ENCODE measurements at regions not wholly inside any gene's neighbourhood (a gene's known extent, or its start where the extent isn't known, plus 50 kb on each side); places are given as distances from the start of the nearest gene placed in this dataset.

GRCh38 chr4:100839712-100840111 is 321.9 kb upstream of the EMCN start:
- Histone ChIP-seq H3K36me3 (no peaks in the 10 kb centered on the region), H3K27ac (peak overlapping the region in 1 of 3 donors; percentile 30), H3K4me3 (no peak overlapping the region), H3K9me3 (no peaks in the 10 kb centered on the region), H3K4me1 (peaks cover 0 to 15% (median 3%) of the 10 kb centered on the region in 4 donors), H3K27me3 (no peaks in the 10 kb centered on the region)
- ATAC-seq (peak; percentile 94 to 98 (median 96)), DNase-seq (no peak)
- TF ChIP-seq POLR2A (IDR thresholded peaks at IDR 0.05) (no peak), CTCF (IDR thresholded peaks at IDR 0.05) (no peak)
- 39% methylated on average over 2 of the region's 2 CpGs for WGBS (ENCODE audit: insufficient coverage, low coverage, low lambda C conversion rate, missing lambda C conversion rate)
- intact Hi-C loops (cut with DNase I) = no loop called here

- no peaks in the 10 kb centered on the region for H3K27me3 ChIP-seq
- H3K9me3 ChIP-seq = no peaks in the 10 kb centered on the region
- intact Hi-C loops (cut with DNase I) = no loop called here
- DNase-seq = no peak
- H3K27ac ChIP-seq = no peak overlapping the region
- no peak for ATAC-seq
- no peaks in the 10 kb centered on the region for H3K36me3 ChIP-seq
- H3K4me1 ChIP-seq = peaks cover 0 to 20% (median 3%) of the 10 kb centered on the region in 4 donors
- no peak overlapping the region for H3K4me3 ChIP-seq
- TF ChIP-seq CTCF (IDR thresholded peaks at IDR 0.05) (no peak), POLR2A (IDR thresholded peaks at IDR 0.05) (no peak)
- WGBS (ENCODE audit: insufficient coverage, low coverage, low lambda C conversion rate, missing lambda C conversion rate) = 67% methylated on average over 1 of the region's 1 CpG
These were observed 320.5 kb upstream of the EMCN start for GRCh38 chr4:100838286-100838685.

- WGBS (ENCODE audit: insufficient coverage, low coverage, low lambda C conversion rate, missing lambda C conversion rate) = 67% methylated on average over 1 of the region's 1 CpG
- Histone ChIP-seq H3K36me3 (no peaks in the 10 kb centered on the region), H3K27me3 (no peaks in the 10 kb centered on the region), H3K27ac (no peak overlapping the region), H3K4me3 (no peak overlapping the region), H3K9me3 (no peaks in the 10 kb centered on the region), H3K4me1 (peaks cover 0 to 20% (median 3%) of the 10 kb centered on the region in 4 donors)
- TF ChIP-seq CTCF (IDR thresholded peaks at IDR 0.05) (no peak), POLR2A (IDR thresholded peaks at IDR 0.05) (no peak)
- peak in 1 of 4 donors; percentile 33 for ATAC-seq
- intact Hi-C loops (cut with DNase I) = no loop called here
- DNase-seq = no peak
These were observed 319.1 kb upstream of the EMCN start for GRCh38 chr4:100836929-100837328.

- ATAC-seq = peak in 1 of 4 donors; percentile 46
- no peak for TF ChIP-seq CTCF (IDR thresholded peaks at IDR 0.05)
- TF ChIP-seq POLR2A (IDR thresholded peaks at IDR 0.05) = no peak
- no peaks in the 10 kb centered on the region for H3K36me3 ChIP-seq
- no peaks in the 10 kb centered on the region for H3K9me3 ChIP-seq
- H3K4me3 ChIP-seq = no peak overlapping the region
- intact Hi-C loops (cut with DNase I) = no loop called here
- peaks cover 0 to 10% (median 0%) of the 10 kb centered on the region in 4 donors for H3K4me1 ChIP-seq
- no peak overlapping the region for H3K27ac ChIP-seq
- H3K27me3 ChIP-seq = no peaks in the 10 kb centered on the region
- no peak for DNase-seq
These were observed 316.8 kb upstream of the EMCN start for GRCh38 chr4:100834616-100835015.

- TF ChIP-seq POLR2A (IDR thresholded peaks at IDR 0.05) (no peak), CTCF (IDR thresholded peaks at IDR 0.05) (no peak)
- no peak for DNase-seq
- no peak overlapping the region for H3K27ac ChIP-seq
- H3K4me3 ChIP-seq = no peak overlapping the region
- 67% methylated on average over 1 of the region's 1 CpG for WGBS (ENCODE audit: insufficient coverage, low coverage, low lambda C conversion rate, missing lambda C conversion rate)
- ATAC-seq = no peak
- no peaks in the 10 kb centered on the region for H3K27me3 ChIP-seq
- H3K4me1 ChIP-seq = peaks cover 0 to 5% (median 0%) of the 10 kb centered on the region in 4 donors
- no peaks in the 10 kb centered on the region for H3K36me3 ChIP-seq
- intact Hi-C loops (cut with DNase I) = no loop called here
- no peaks in the 10 kb centered on the region for H3K9me3 ChIP-seq
These were observed 316.1 kb upstream of the EMCN start for GRCh38 chr4:100833906-100834305.

Data from right lobe of liver (tissue), 6 donors.